IMR-90 (cell line): ENCODE measurements at regions not wholly inside any gene's neighbourhood (a gene's known extent, or its start where the extent isn't known, plus 50 kb on each side); places are given as distances from the start of the nearest gene placed in this dataset.

Experiments
- ATAC-seq: fragments of 200-7000 bp; cut with Tn5 transposase; 2 replicates; pipeline ENCODE4 v1.9.1; 2020; ENCODE audit warnings: low read depth, mild to moderate bottlenecking, moderate library complexity
- BruUV-seq: library from RNA; stranded (reverse); fragments of 400-500 nt; replicated peaks from 2 replicates; lab custom pipeline; 2021; lab: Mats Ljungman, UMichigan
- CTCF ChIA-PET: fragments of 300-600 bp; formaldehyde crosslinking; extraction: SDS; loops from one replicate; lab custom pipeline; 2021; ENCODE audit warnings: antibody characterized with exemption; lab: Yijun Ruan, JAX
- POLR2A ChIA-PET: fragments of 300-600 bp; sonication (Branson Sonifier 250); formaldehyde crosslinking; loops from one replicate; lab custom pipeline; 2022; ENCODE audit warnings: antibody characterized with exemption; ENCODE audit not compliant: unreplicated experiment; lab: Charles Lee
- DNase-seq: peaks from one replicate; pipeline ENCODE4 v3.0.0; 2013
- H2AFZ ChIP-seq: replicated peaks from 2 replicates; pipeline ENCODE3; 2013; ENCODE audit warnings: low read length, mild to moderate bottlenecking; ENCODE audit not compliant: poor library complexity
- H2AK5ac ChIP-seq: 2 replicates; pipeline ENCODE4 v1.6.1; 2013; ENCODE audit warnings: low read depth, low read length, inconsistent platforms
- H2AK9ac ChIP-seq: replicated peaks from 2 replicates; pipeline ENCODE3; 2013; ENCODE audit warnings: mild to moderate bottlenecking, low read depth, low read length, moderate library complexity; ENCODE audit not compliant: poor library complexity
- H2BK120ac ChIP-seq: 2 replicates; pipeline ENCODE4 v1.6.1; 2013; ENCODE audit warnings: low read depth, low read length, inconsistent platforms
- H2BK15ac ChIP-seq: 3 replicates; pipeline ENCODE4 v1.6.1; 2013; ENCODE audit warnings: low read depth, low read length, inconsistent platforms
- H2BK20ac ChIP-seq: 2 replicates; pipeline ENCODE4 v1.6.1; 2013; ENCODE audit warnings: low read depth, mild to moderate bottlenecking, inconsistent platforms, low read length, moderate library complexity
- H2BK5ac ChIP-seq: 2 replicates; pipeline ENCODE4 v1.6.1; 2013; ENCODE audit warnings: mild to moderate bottlenecking, low read depth, low read length, inconsistent platforms; ENCODE audit not compliant: poor library complexity, severe bottlenecking
- H3K14ac ChIP-seq: replicated peaks from 2 replicates; pipeline ENCODE4 v1.6.1; 2013; ENCODE audit warnings: low read depth, low read length, inconsistent platforms
- H3K18ac ChIP-seq: 2 replicates; pipeline ENCODE4 v1.6.1; 2013; ENCODE audit warnings: low read depth, low read length, control low read depth
- H3K23ac ChIP-seq: 2 replicates; pipeline ENCODE4 v1.6.1; 2013; ENCODE audit warnings: low read depth, low read length, inconsistent platforms
- H3K27ac ChIP-seq: 2 replicates; pipeline ENCODE4 v1.5.1; 2013; ENCODE audit warnings: mild to moderate bottlenecking, control low read depth, low read length; ENCODE audit not compliant: insufficient read depth
- H3K27me3 ChIP-seq: 2 replicates; pipeline ENCODE4 v1.6.1; 2013; ENCODE audit warnings: low read length; ENCODE audit not compliant: control insufficient read depth, insufficient read depth
- H3K36me3 ChIP-seq: 2 replicates; pipeline ENCODE4 v1.6.1; 2013; ENCODE audit warnings: low read length, mixed read lengths; ENCODE audit not compliant: control insufficient read depth, insufficient read depth
- H3K4ac ChIP-seq: 2 replicates; pipeline ENCODE4 v1.6.1; 2013; ENCODE audit warnings: low read depth, low read length, inconsistent platforms
- H3K4me1 ChIP-seq: 2 replicates; pipeline ENCODE4 v1.6.1; 2013; ENCODE audit warnings: low read length, mixed read lengths; ENCODE audit not compliant: control insufficient read depth, insufficient read depth
- H3K4me2 ChIP-seq: 2 replicates; pipeline ENCODE4 v1.6.1; 2013; ENCODE audit warnings: low read depth, mild to moderate bottlenecking, control low read depth, low read length, moderate library complexity
- H3K4me3 ChIP-seq: 2 replicates; pipeline ENCODE4 v1.5.1; 2013; ENCODE audit warnings: low read depth, mild to moderate bottlenecking, control low read depth, low read length, moderate library complexity; ENCODE audit not compliant: insufficient read depth
- H3K56ac ChIP-seq: 2 replicates; pipeline ENCODE4 v1.6.1; 2013; ENCODE audit warnings: low read length, inconsistent platforms; ENCODE audit not compliant: insufficient read depth; ENCODE audit errors: extremely low read depth
- H3K79me1 ChIP-seq, 2 experiments: 2 replicates each; pipeline ENCODE4 v1.6.1; 2013; ENCODE audit warnings: low read length in 2 of 2, inconsistent platforms in 1 of 2, low read depth in 1 of 2
- H3K9ac ChIP-seq: 2 replicates; pipeline ENCODE4 v1.6.1; 2013; ENCODE audit warnings: low read depth, low read length, control low read depth
- H3K9me1 ChIP-seq: 2 replicates; pipeline ENCODE4 v1.6.1; 2013; ENCODE audit warnings: low read length, inconsistent platforms; ENCODE audit not compliant: insufficient read depth
- H3K9me3 ChIP-seq: 2 replicates; pipeline ENCODE4 v1.6.1; 2013; ENCODE audit warnings: low read length; ENCODE audit not compliant: control insufficient read depth, insufficient read depth
- H4K20me1 ChIP-seq: 2 replicates; pipeline ENCODE4 v1.6.1; 2013; ENCODE audit warnings: low read length, inconsistent platforms; ENCODE audit not compliant: insufficient read depth
- H4K5ac ChIP-seq: 2 replicates; pipeline ENCODE4 v1.6.1; 2013; ENCODE audit warnings: mild to moderate bottlenecking, low read depth, low read length, control low read depth
- H4K8ac ChIP-seq, 2 experiments: 2 replicates each; pipeline ENCODE4 v1.6.1; 2013; ENCODE audit warnings: low read depth in 2 of 2, low read length in 2 of 2, control low read depth in 1 of 2, inconsistent platforms in 1 of 2
- H4K91ac ChIP-seq: 2 replicates; pipeline ENCODE4 v1.6.1; 2013; ENCODE audit warnings: low read depth, low read length, inconsistent platforms; ENCODE audit not compliant: insufficient read depth
- CEBPB ChIP-seq: IDR thresholded peaks from 2 replicates; pipeline ENCODE4 v1.6.1; 2012; ENCODE audit warnings: low read depth, low read length, improper control_type of control experiment
- CHD1 ChIP-seq: IDR thresholded peaks from 2 replicates; pipeline ENCODE4 v1.6.1; 2012; ENCODE audit warnings: low read depth, low read length, improper control_type of control experiment
- CTCF ChIP-seq: conservative IDR thresholded peaks from 2 replicates; pipeline ENCODE4 v1.5.1; 2012; ENCODE audit warnings: mild to moderate bottlenecking, low read depth, low read length, improper control_type of control experiment
- FOS ChIP-seq: fragments of 150-350 bp; IDR thresholded peaks from 2 replicates; pipeline ENCODE4 v1.6.1; 2016; ENCODE audit warnings: low read depth, low read length
- MAFK ChIP-seq: IDR thresholded peaks from 2 replicates; pipeline ENCODE4 v1.6.1; 2012; ENCODE audit warnings: low read depth, low read length, improper control_type of control experiment
- MAZ ChIP-seq: IDR thresholded peaks from 2 replicates; pipeline ENCODE4 v1.6.1; 2012; ENCODE audit warnings: low read depth, mild to moderate bottlenecking, low read length, improper control_type of control experiment, moderate library complexity, borderline replicate concordance
- MXI1 ChIP-seq: IDR thresholded peaks from 2 replicates; pipeline ENCODE4 v1.6.1; 2012; ENCODE audit warnings: low read depth, mild to moderate bottlenecking, low read length, moderate library complexity, borderline replicate concordance
- POLR2A ChIP-seq: IDR thresholded peaks from 2 replicates; pipeline ENCODE4 v1.6.1; 2012; ENCODE audit warnings: mild to moderate bottlenecking, low read depth, low read length
- RAD21 ChIP-seq: IDR thresholded peaks from 2 replicates; pipeline ENCODE4 v1.6.1; 2012; ENCODE audit warnings: low read length, improper control_type of control experiment
- RFX5 ChIP-seq: IDR thresholded peaks from 2 replicates; pipeline ENCODE4 v1.8.0; 2012; ENCODE audit warnings: low read depth, mild to moderate bottlenecking, low read length, moderate library complexity
- SMC3 ChIP-seq: fragments of 150-350 bp; IDR thresholded peaks from 2 replicates; pipeline ENCODE4 v1.6.1; 2016; ENCODE audit warnings: low read depth, mild to moderate bottlenecking, antibody characterized with exemption, low read length, moderate library complexity
- USF2 ChIP-seq: fragments of 150-350 bp; IDR thresholded peaks from 2 replicates; pipeline ENCODE4 v1.6.1; 2017; ENCODE audit warnings: mild to moderate bottlenecking, antibody characterized with exemption, low read length, low read depth
- WGBS, 2 experiments: methylation state at CpG; one replicate each; pipeline versions ENCODE4 v1.1.5 to v1.1.7; 2013; ENCODE audit warnings: missing lambda C conversion rate in 2 of 2; ENCODE audit not compliant: insufficient read length in 1 of 2; ENCODE audit errors: extremely low coverage in 2 of 2; 5-methylcytosine and 5-hydroxymethylcytosine counted together
- dilution Hi-C: fragments of 300-500 bp; cut with HindIII; formaldehyde crosslinking; loops from one replicate; pipeline ENCODE4 v1.14.3; 2018; ENCODE audit warnings: low sequenced_read_pairs; ENCODE audit not compliant: unreplicated experiment
- in situ Hi-C: fragments of 300-500 bp; cut with MboI; formaldehyde crosslinking; loops from 3 replicates; pipeline ENCODE4 v1.14.3; 2019; ENCODE audit warnings: low sequenced_read_pairs, inconsistent platforms, mixed read lengths
- intact Hi-C: fragments of 100-400 bp; cut with micrococcal nuclease; formaldehyde crosslinking; loops from 2 replicates; pipeline ENCODE4 v1.10.0; 2022

- Histone ChIP-seq H3K18ac (peak overlapping the region; percentile 83), H2BK15ac (peak overlapping the region; percentile 52; the same call in 1 of the 3 replicates), H3K79me1 (no peaks in the 10 kb centered on the region), H3K27me3 (no peaks in the 10 kb centered on the region), H3K9ac (no peak overlapping the region), H3K56ac (peak overlapping the region; percentile 7; the same call in 1 of the 2 replicates), H3K4ac (peak overlapping the region; percentile 38), H3K9me1 (peaks cover 4% of the 10 kb centered on the region), H4K5ac (peak overlapping the region; percentile 70), H3K4me3 (no peak overlapping the region), H2BK5ac (peak overlapping the region; percentile 46), H3K9me3 (no peaks in the 10 kb centered on the region), H2AK5ac (peak overlapping the region; percentile 32; the same call in 1 of the 2 replicates), H4K20me1 (no peaks in the 10 kb centered on the region), H2AFZ (peak overlapping the region; percentile 62), H3K27ac (peak overlapping the region; percentile 42; the same call in 1 of the 2 replicates), H3K14ac (peak overlapping the region; percentile 36; the same call in 1 of the 2 replicates), H3K4me2 (peak overlapping the region; percentile 12; the same call in 1 of the 2 replicates), H3K36me3 (no peaks in the 10 kb centered on the region), H3K4me1 (peaks cover 17% of the 10 kb centered on the region), H2AK9ac (no peak overlapping the region), H4K91ac (peak overlapping the region; percentile 17; the same call in 1 of the 2 replicates), H3K23ac (no peak overlapping the region; the same call in 1 of the 2 replicates), H2BK20ac (peak overlapping the region; percentile 65; the same call in 1 of the 2 replicates), H4K8ac (peak overlapping the region in 1 of 2 experiments; percentile 20; a peak in 2 of 4 replicates), H2BK120ac (peak overlapping the region; percentile 77)
- POLR2A ChIA-PET, result interaction anchor here (0.6 kb wide), 1 partner anchor 46 kb away, joined by 9 read pairs; no protein-coding TSS in a partner anchor
- WGBS, 2 experiments, result 33% methylated on average over 1 of the region's 3 CpGs; no CpG with 5 or more reads in 1 of the 2 experiments
- in situ Hi-C loops (no loop called here), intact Hi-C loops (no loop called here), dilution Hi-C loops (no loop called here)
- no peak for TF ChIP-seq RAD21
- TF ChIP-seq CTCF, result no peak
- TF ChIP-seq MAFK, result no peak
- no peak for TF ChIP-seq USF2
- TF ChIP-seq CHD1, result no peak
- TF ChIP-seq CEBPB, result peak; percentile 72
- no peak for TF ChIP-seq POLR2A
- TF ChIP-seq RFX5, result no peak
- no peak for TF ChIP-seq MAZ
- TF ChIP-seq SMC3, result no peak
- no peak for TF ChIP-seq MXI1
- TF ChIP-seq FOS, result peak; percentile 26; the same call in 1 of the 2 replicates
- CTCF ChIA-PET, result interaction anchor here (0.8 kb wide), 1 partner anchor 24 kb away, joined by 4 read pairs; no protein-coding TSS in a partner anchor
- DNase-seq (peak; percentile 79), ATAC-seq (peak; percentile 76)
- BruUV-seq, result no TSS peak
These were observed 111.2 kb upstream of the STEAP1B start for GRCh38 chr7:22610951-22611757.
